Left cardiac atrium (tissue), 4 donors: ENCODE measurements at regions not wholly inside any gene's neighbourhood (a gene's known extent, or its start where the extent isn't known, plus 50 kb on each side); places are given as distances from the start of the nearest gene placed in this dataset.
A peak's percentile ranks its signal among the peaks of the same experiment; 100 is the strongest.

Experiments
- ATAC-seq, 2 donors: fragments of 200-7000 bp; cut with Tn5 transposase; one replicate each; pipeline ENCODE4 v1.9.1; 2020; ENCODE audit warnings: mild to moderate bottlenecking in 2 of 2, moderate library complexity in 2 of 2
- DNase-seq: peaks from one replicate; pipeline ENCODE4 v3.0.0-alpha.2; 2020
- intact Hi-C, 2 donors: fragments of 100-400 bp; cut with DNase I; formaldehyde crosslinking; loops; one replicate each; pipeline versions ENCODE4 v1.14.1 to v1.15.1; 2022 to 2023
- donor health status: DM: no; HTN: yes; CAD: no.
- donor health status: DM: no; HTN: yes; CAD: no; lungs with severe emphysema.
- donor health status: DM: yes; HTN: yes; CAD: no.
- donor health status: Dilated cardiomyopathy.

GRCh38 chr5:124333298-124333979, 413.0 kb downstream of the ZNF608 start:
- DNase-seq = no peak
- ATAC-seq = no peak
- intact Hi-C loops = no loop called here

- no peak for ATAC-seq
- intact Hi-C loops = no loop called here
- no peak for DNase-seq
Measured at GRCh38 chr5:124332273-124332672, 414.2 kb downstream of the ZNF608 start.

- intact Hi-C loops = no loop called here
- DNase-seq = no peak
- no peak for ATAC-seq
Measured at GRCh38 chr5:124330595-124331220, 415.7 kb downstream of the ZNF608 start.

GRCh38 chr5:124328201-124328600, 418.2 kb downstream of the ZNF608 start:
- ATAC-seq = no peak
- DNase-seq = no peak
- intact Hi-C loops = no loop called here

GRCh38 chr5:124318661-124319060, 427.8 kb downstream of the ZNF608 start:
- intact Hi-C loops = no loop called here
- DNase-seq (no peak), ATAC-seq (no peak)

GRCh38 chr5:124317451-124317850, 429.0 kb downstream of the ZNF608 start:
- ATAC-seq (no peak), DNase-seq (no peak)
- intact Hi-C loops = no loop called here

- ATAC-seq (peak in 1 of 2 donors; percentile 60), DNase-seq (no peak)
- intact Hi-C loops = no loop called here
Measured at GRCh38 chr5:124315741-124316415, 430.6 kb downstream of the ZNF608 start.

GRCh38 chr5:124310453-124310852, 436.0 kb downstream of the ZNF608 start:
- no peak for DNase-seq
- intact Hi-C loops = no loop called here
- ATAC-seq = no peak

GRCh38 chr5:124309241-124309980, 437.0 kb downstream of the ZNF608 start:
- intact Hi-C loops = no loop called here
- ATAC-seq (peak in 1 of 2 donors; percentile 61), DNase-seq (no peak)

GRCh38 chr5:124303366-124303765, 443.1 kb downstream of the ZNF608 start:
- no peak for ATAC-seq
- no peak for DNase-seq
- intact Hi-C loops = no loop called here

- ATAC-seq (no peak), DNase-seq (no peak)
- intact Hi-C loops = no loop called here
Measured at GRCh38 chr5:124302533-124302932, 443.9 kb downstream of the ZNF608 start.

- peak in 1 of 2 donors; percentile 93 for ATAC-seq
- DNase-seq = no peak
- intact Hi-C loops = no loop called here
Measured at GRCh38 chr5:124301850-124302249, 444.6 kb downstream of the ZNF608 start.

GRCh38 chr5:124300815-124301621, 445.4 kb downstream of the ZNF608 start:
- intact Hi-C loops = no loop called here
- DNase-seq (no peak), ATAC-seq (no peak)

- intact Hi-C loops = no loop called here
- ATAC-seq (no peak), DNase-seq (no peak)
Measured at GRCh38 chr5:124297826-124298225, 448.6 kb downstream of the ZNF608 start.

- DNase-seq (no peak), ATAC-seq (no peak)
- intact Hi-C loops = no loop called here
Measured at GRCh38 chr5:124292322-124292855, 454.1 kb downstream of the ZNF608 start.

- ATAC-seq = peak; percentile 42 to 49
- no peak for DNase-seq
Measured at GRCh38 chr5:124289641-124290311, 456.7 kb downstream of the ZNF608 start.

GRCh38 chr5:124289130-124289529, 457.3 kb downstream of the ZNF608 start:
- peak; percentile 66 for DNase-seq
- ATAC-seq = peak; percentile 83 to 93
- intact Hi-C loops = no loop called here

More at GRCh38 chr5:124289641-124290311, 456.7 kb downstream of the ZNF608 start:
- intact Hi-C loops = no loop called here

GRCh38 chr5:124287813-124288212, 458.6 kb downstream of the ZNF608 start:
- intact Hi-C loops = no loop called here
- peak in 1 of 2 donors; percentile 48 for ATAC-seq
- no peak for DNase-seq
